GM12891 (cell line): ENCODE measurements at regions not wholly inside any gene's neighbourhood (a gene's known extent, or its start where the extent isn't known, plus 50 kb on each side); places are given as distances from the start of the nearest gene placed in this dataset.

Source experiments
- DNase-seq: peaks from one replicate; pipeline ENCODE4 v3.0.0; 2011; ENCODE audit warnings: low spot score; ENCODE audit not compliant: insufficient read length
- FAIRE-seq: peaks from 2 replicates; lab custom pipeline; 2011; peaks lifted over from hg19 to GRCh38; lab: Jason Lieb, UNC
- PAX5 ChIP-seq: IDR thresholded peaks from 2 replicates; pipeline ENCODE4 v1.6.1; 2011; ENCODE audit warnings: low read length, moderate library complexity, mild to moderate bottlenecking; ENCODE audit not compliant: insufficient read depth, severe bottlenecking
- POLR2A ChIP-seq: IDR thresholded peaks from 2 replicates; pipeline ENCODE4 v1.6.1; 2011; ENCODE audit warnings: low read depth, low read length, control low read depth
- POLR2AphosphoS5 ChIP-seq: IDR thresholded peaks from 2 replicates; pipeline ENCODE4 v1.6.1; 2011; ENCODE audit warnings: low read depth, low read length, control low read depth
- POU2F2 ChIP-seq: IDR thresholded peaks from 2 replicates; pipeline ENCODE4 v1.6.1; 2011; ENCODE audit warnings: low read depth, mild to moderate bottlenecking, control low read depth, low read length, moderate library complexity
- SPI1 ChIP-seq: IDR thresholded peaks from 2 replicates; pipeline ENCODE4 v1.6.1; 2011; ENCODE audit warnings: low read depth, low read length, control low read depth
- TAF1 ChIP-seq: IDR thresholded peaks from 2 replicates; pipeline ENCODE4 v1.6.1; 2011; ENCODE audit warnings: low read depth, low read length, control low read depth

GRCh38 chr16:7227229-7227721 is 105.4 kb upstream of the RBFOX1 start:
- DNase-seq, result no peak
- no peak for FAIRE-seq
- TF ChIP-seq TAF1 (no peak), POLR2AphosphoS5 (no peak), SPI1 (no peak), POU2F2 (no peak), PAX5 (no peak), POLR2A (no peak)

GRCh38 chr16:7221157-7221556 is 111.5 kb upstream of the RBFOX1 start:
- FAIRE-seq (no peak), DNase-seq (no peak)
- TF ChIP-seq SPI1 (no peak), PAX5 (no peak), POLR2A (no peak), TAF1 (no peak), POLR2AphosphoS5 (no peak), POU2F2 (no peak)

- DNase-seq (no peak), FAIRE-seq (no peak)
- TF ChIP-seq POU2F2 (no peak), POLR2AphosphoS5 (no peak), PAX5 (no peak), POLR2A (no peak), SPI1 (no peak), TAF1 (no peak)
Observed at GRCh38 chr16:7218936-7219335, 113.7 kb upstream of the RBFOX1 start.

GRCh38 chr16:7217797-7218196 is 114.8 kb upstream of the RBFOX1 start:
- FAIRE-seq, result no peak
- no peak for TF ChIP-seq POLR2A
- TF ChIP-seq SPI1, result no peak
- TF ChIP-seq POU2F2, result no peak
- TF ChIP-seq PAX5, result no peak
- no peak for TF ChIP-seq POLR2AphosphoS5
- TF ChIP-seq TAF1, result no peak
- no peak for DNase-seq

GRCh38 chr16:7216719-7217118 is 115.9 kb upstream of the RBFOX1 start:
- FAIRE-seq (no peak), DNase-seq (no peak)
- TF ChIP-seq TAF1 (no peak), POLR2A (no peak), POLR2AphosphoS5 (no peak), POU2F2 (no peak), SPI1 (no peak), PAX5 (no peak)

- no peak for DNase-seq
- no peak for FAIRE-seq
- no peak for TF ChIP-seq POLR2AphosphoS5
- TF ChIP-seq POU2F2, result no peak
- TF ChIP-seq POLR2A, result no peak
- no peak for TF ChIP-seq TAF1
- TF ChIP-seq PAX5, result no peak
Observed at GRCh38 chr16:7211781-7212180, 120.9 kb upstream of the RBFOX1 start.

- TF ChIP-seq PAX5 (no peak), POLR2A (no peak)
- no peak for DNase-seq
- no peak for FAIRE-seq
Observed at GRCh38 chr16:7209598-7209997, 123.0 kb upstream of the RBFOX1 start.

- no peak for TF ChIP-seq POU2F2
- no peak for TF ChIP-seq POLR2A
- no peak for TF ChIP-seq PAX5
- no peak for TF ChIP-seq SPI1
- no peak for TF ChIP-seq POLR2AphosphoS5
- no peak for TF ChIP-seq TAF1
- DNase-seq (no peak), FAIRE-seq (no peak)
Observed at GRCh38 chr16:7206469-7206868, 126.2 kb upstream of the RBFOX1 start.

GRCh38 chr16:7200320-7200719 is 132.3 kb upstream of the RBFOX1 start:
- TF ChIP-seq POLR2A (no peak), POLR2AphosphoS5 (no peak), TAF1 (no peak), POU2F2 (no peak), PAX5 (no peak), SPI1 (no peak)
- FAIRE-seq (no peak), DNase-seq (no peak)

- DNase-seq (no peak), FAIRE-seq (no peak)
Observed at GRCh38 chr16:7185689-7186088, 147.0 kb upstream of the RBFOX1 start.

More at GRCh38 chr16:7185689-7186088, 147.0 kb upstream of the RBFOX1 start:
- no peak for TF ChIP-seq POLR2AphosphoS5
- no peak for TF ChIP-seq PAX5
- TF ChIP-seq SPI1, result no peak
- TF ChIP-seq TAF1, result no peak
- no peak for TF ChIP-seq POU2F2
- TF ChIP-seq POLR2A, result no peak
